K562 (cell line): ENCODE measurements at regions not wholly inside any gene's neighbourhood (a gene's known extent, or its start where the extent isn't known, plus 50 kb on each side); places are given as distances from the start of the nearest gene placed in this dataset.
A peak's percentile ranks its signal among the peaks of the same experiment; 100 is the strongest.

Experiments
- CBX1 ChIP-seq: sonication (generic); IDR thresholded peaks from 2 replicates; pipeline ENCODE4 v1.6.1; 2016; ENCODE audit warnings: antibody characterized with exemption, low read depth, mild to moderate bottlenecking
- FOSL1 ChIP-seq: fragments of 200-800 bp; sonication (Bioruptor generic); conservative IDR thresholded peaks from 2 replicates; pipeline ENCODE4 v1.6.1; 2016; ENCODE audit warnings: missing genetic modification characterization, missing compliant biosample characterization
- HDGF ChIP-seq: fragments of 450-650 bp; IDR thresholded peaks from 2 replicates; pipeline ENCODE4 v1.6.1; 2016
- HES1 ChIP-seq: fragments of 450-650 bp; IDR thresholded peaks from 2 replicates; pipeline ENCODE4 v1.6.1; 2016; ENCODE audit warnings: low read depth, mild to moderate bottlenecking, moderate library complexity
- HMGXB4 ChIP-seq: sonication (generic); formaldehyde crosslinking; IDR thresholded peaks from 2 replicates; pipeline ENCODE4 v1.8.1; 2023; ENCODE audit warnings: mild to moderate bottlenecking, missing genetic modification reagents
- HOXB6 ChIP-seq: fragments of 250-450 bp; sonication (Bioruptor Pico); IDR thresholded peaks from 2 replicates; pipeline ENCODE4 v1.5.1; 2022; ENCODE audit warnings: mild to moderate bottlenecking, borderline replicate concordance
- LCOR ChIP-seq: sonication (generic); formaldehyde crosslinking; IDR thresholded peaks from 2 replicates; pipeline ENCODE4 v1.8.0; 2022; ENCODE audit warnings: mild to moderate bottlenecking, missing genetic modification reagents
- MCM3 ChIP-seq: fragments of 450-650 bp; IDR thresholded peaks from 2 replicates; pipeline ENCODE4 v1.6.1; 2016
- MTA1 ChIP-seq: fragments of 450-650 bp; IDR thresholded peaks from 2 replicates; pipeline ENCODE4 v1.6.1; 2017; ENCODE audit warnings: borderline replicate concordance
- POLR2H ChIP-seq: IDR thresholded peaks from 2 replicates; pipeline ENCODE4 v1.6.1; 2016; ENCODE audit warnings: missing genetic modification characterization, low read depth, mild to moderate bottlenecking, control low read depth, missing compliant biosample characterization, moderate library complexity
- RBBP5 ChIP-seq: fragments of 200-600 bp; sonication (generic); IDR thresholded peaks from 2 replicates; pipeline ENCODE4 v1.6.1; 2012; ENCODE audit warnings: borderline replicate concordance, mild to moderate bottlenecking, low read length, control low read depth, inconsistent platforms; ENCODE audit not compliant: insufficient read depth, poor library complexity, severe bottlenecking
- SAFB ChIP-seq: fragments of 200-400 bp; formaldehyde crosslinking; IDR thresholded peaks from 2 replicates; pipeline ENCODE4 v1.6.1; 2017; ENCODE audit warnings: low read depth, low read length, borderline replicate concordance
- TAL1 ChIP-seq: fragments of 450-650 bp; IDR thresholded peaks from 2 replicates; pipeline ENCODE4 v1.6.1; 2016; ENCODE audit warnings: mild to moderate bottlenecking
- ZC3H8 ChIP-seq: fragments of 450-650 bp; IDR thresholded peaks from 2 replicates; pipeline ENCODE4 v1.6.1; 2017
- ZNF232 ChIP-seq: sonication (generic); formaldehyde crosslinking; IDR thresholded peaks from 2 replicates; pipeline ENCODE4 v1.8.0; 2022; ENCODE audit warnings: mild to moderate bottlenecking, missing genetic modification reagents
- ZSCAN29 ChIP-seq: fragments of 450-650 bp; IDR thresholded peaks from 2 replicates; pipeline ENCODE4 v1.6.1; 2017
- TF ChIP-seq, protein P1 (sequence below): IDR thresholded peaks from 2 replicates; pipeline ENCODE4 v1.6.1; 2011; ENCODE audit not compliant: insufficient read length; ENCODE audit errors: extremely low read depth
- TF ChIP-seq, protein P2 (sequence below): fragments of 250-450 bp; sonication (Bioruptor Pico); IDR thresholded peaks from 2 replicates; pipeline ENCODE4 v1.4.0; 2020; ENCODE audit warnings: mild to moderate bottlenecking, moderate library complexity, borderline replicate concordance
- TF ChIP-seq, protein P3 (sequence below): fragments of 250-450 bp; sonication (Bioruptor Pico); IDR thresholded peaks from 2 replicates; pipeline ENCODE4 v1.8.0; 2022; ENCODE audit warnings: inconsistent platforms
- TF ChIP-seq, protein P4 (sequence below): fragments of 450-650 bp; IDR thresholded peaks from 2 replicates; pipeline ENCODE4 v1.6.1; 2016; ENCODE audit warnings: antibody characterized with exemption

GRCh38 chr1:869499-870244 is 54.1 kb upstream of the SAMD11 start (continued):
- no peak for TF ChIP-seq RBBP5
- TF ChIP-seq, protein P1, sequence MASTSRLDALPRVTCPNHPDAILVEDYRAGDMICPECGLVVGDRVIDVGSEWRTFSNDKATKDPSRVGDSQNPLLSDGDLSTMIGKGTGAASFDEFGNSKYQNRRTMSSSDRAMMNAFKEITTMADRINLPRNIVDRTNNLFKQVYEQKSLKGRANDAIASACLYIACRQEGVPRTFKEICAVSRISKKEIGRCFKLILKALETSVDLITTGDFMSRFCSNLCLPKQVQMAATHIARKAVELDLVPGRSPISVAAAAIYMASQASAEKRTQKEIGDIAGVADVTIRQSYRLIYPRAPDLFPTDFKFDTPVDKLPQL: no peak
- no peak for TF ChIP-seq HOXB6 (CRISPR knock-in tag)
- TF ChIP-seq, protein P2, sequence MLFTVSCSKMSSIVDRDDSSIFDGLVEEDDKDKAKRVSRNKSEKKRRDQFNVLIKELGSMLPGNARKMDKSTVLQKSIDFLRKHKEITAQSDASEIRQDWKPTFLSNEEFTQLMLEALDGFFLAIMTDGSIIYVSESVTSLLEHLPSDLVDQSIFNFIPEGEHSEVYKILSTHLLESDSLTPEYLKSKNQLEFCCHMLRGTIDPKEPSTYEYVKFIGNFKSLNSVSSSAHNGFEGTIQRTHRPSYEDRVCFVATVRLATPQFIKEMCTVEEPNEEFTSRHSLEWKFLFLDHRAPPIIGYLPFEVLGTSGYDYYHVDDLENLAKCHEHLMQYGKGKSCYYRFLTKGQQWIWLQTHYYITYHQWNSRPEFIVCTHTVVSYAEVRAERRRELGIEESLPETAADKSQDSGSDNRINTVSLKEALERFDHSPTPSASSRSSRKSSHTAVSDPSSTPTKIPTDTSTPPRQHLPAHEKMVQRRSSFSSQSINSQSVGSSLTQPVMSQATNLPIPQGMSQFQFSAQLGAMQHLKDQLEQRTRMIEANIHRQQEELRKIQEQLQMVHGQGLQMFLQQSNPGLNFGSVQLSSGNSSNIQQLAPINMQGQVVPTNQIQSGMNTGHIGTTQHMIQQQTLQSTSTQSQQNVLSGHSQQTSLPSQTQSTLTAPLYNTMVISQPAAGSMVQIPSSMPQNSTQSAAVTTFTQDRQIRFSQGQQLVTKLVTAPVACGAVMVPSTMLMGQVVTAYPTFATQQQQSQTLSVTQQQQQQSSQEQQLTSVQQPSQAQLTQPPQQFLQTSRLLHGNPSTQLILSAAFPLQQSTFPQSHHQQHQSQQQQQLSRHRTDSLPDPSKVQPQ: no peak
- no peak for TF ChIP-seq MCM3
- TF ChIP-seq SAFB: peak; percentile 95
- TF ChIP-seq, protein P3, sequence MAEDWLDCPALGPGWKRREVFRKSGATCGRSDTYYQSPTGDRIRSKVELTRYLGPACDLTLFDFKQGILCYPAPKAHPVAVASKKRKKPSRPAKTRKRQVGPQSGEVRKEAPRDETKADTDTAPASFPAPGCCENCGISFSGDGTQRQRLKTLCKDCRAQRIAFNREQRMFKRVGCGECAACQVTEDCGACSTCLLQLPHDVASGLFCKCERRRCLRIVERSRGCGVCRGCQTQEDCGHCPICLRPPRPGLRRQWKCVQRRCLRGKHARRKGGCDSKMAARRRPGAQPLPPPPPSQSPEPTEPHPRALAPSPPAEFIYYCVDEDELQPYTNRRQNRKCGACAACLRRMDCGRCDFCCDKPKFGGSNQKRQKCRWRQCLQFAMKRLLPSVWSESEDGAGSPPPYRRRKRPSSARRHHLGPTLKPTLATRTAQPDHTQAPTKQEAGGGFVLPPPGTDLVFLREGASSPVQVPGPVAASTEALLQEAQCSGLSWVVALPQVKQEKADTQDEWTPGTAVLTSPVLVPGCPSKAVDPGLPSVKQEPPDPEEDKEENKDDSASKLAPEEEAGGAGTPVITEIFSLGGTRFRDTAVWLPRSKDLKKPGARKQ (CRISPR knock-in tag): no peak
- TF ChIP-seq, protein P4, sequence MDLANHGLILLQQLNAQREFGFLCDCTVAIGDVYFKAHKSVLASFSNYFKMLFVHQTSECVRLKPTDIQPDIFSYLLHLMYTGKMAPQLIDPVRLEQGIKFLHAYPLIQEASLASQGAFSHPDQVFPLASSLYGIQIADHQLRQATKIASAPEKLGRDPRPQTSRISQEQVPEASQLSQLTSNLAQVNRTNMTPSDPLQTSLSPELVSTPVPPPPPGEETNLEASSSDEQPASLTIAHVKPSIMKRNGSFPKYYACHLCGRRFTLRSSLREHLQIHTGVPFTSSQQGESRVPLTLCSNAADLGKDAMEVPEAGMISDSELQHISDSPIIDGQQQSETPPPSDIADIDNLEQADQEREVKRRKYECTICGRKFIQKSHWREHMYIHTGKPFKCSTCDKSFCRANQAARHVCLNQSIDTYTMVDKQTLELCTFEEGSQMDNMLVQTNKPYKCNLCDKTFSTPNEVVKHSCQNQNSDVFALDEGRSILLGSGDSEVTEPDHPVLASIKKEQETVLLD: no peak
- no peak; the same call in 1 of the 2 replicates for TF ChIP-seq HMGXB4 (CRISPR knock-in tag)
- no peak for TF ChIP-seq POLR2H (tag)
- TF ChIP-seq LCOR: no peak
- TF ChIP-seq MTA1: no peak
- TF ChIP-seq ZNF232 (CRISPR knock-in tag): no peak
- TF ChIP-seq ZSCAN29: no peak
- TF ChIP-seq ZC3H8: no peak
- no peak for TF ChIP-seq TAL1
- no peak for TF ChIP-seq FOSL1
- TF ChIP-seq HES1: no peak
- no peak for TF ChIP-seq HDGF
- TF ChIP-seq CBX1: no peak
